DND-41 (cell line): ENCODE measurements at regions not wholly inside any gene's neighbourhood (a gene's known extent, or its start where the extent isn't known, plus 50 kb on each side); places are given as distances from the start of the nearest gene placed in this dataset.

ENCODE experiments used
- EZH2 ChIP-seq: IDR thresholded peaks from 3 replicates; pipeline ENCODE4 v1.6.1; 2012; ENCODE audit warnings: borderline replicate concordance, low read depth, mild to moderate bottlenecking, moderate library complexity, low read length, inconsistent platforms; ENCODE audit not compliant: severe bottlenecking
- TF ChIP-seq, protein P1 (sequence below): IDR thresholded peaks from 2 replicates; pipeline ENCODE4 v1.5.1; 2012; ENCODE audit warnings: borderline replicate concordance, low read length, moderate library complexity, mild to moderate bottlenecking; ENCODE audit not compliant: poor library complexity, severe bottlenecking; ENCODE audit errors: extremely low read depth

DNA sequence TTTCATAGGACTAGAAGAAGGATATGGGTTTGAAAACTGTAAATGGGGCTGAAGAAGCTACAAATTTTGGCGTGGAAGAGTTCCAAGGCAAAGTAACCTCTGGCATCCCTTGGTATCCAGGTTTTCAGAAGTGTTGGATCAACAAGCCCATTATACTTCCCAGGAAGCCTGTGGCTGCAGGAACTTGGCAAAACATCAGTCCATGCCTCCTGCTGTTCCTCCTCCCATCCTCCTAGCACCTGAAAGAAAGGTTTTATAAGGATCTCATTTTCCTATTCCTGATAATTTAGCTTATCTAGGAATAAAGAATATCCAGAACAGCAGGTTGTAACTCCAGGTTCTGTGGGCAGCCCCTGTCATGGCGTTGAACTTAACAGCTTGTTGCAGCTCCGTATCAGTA, 72.5 kb upstream of the LPAR1 start:
- TF ChIP-seq EZH2 = no peak
- TF ChIP-seq, protein P1, sequence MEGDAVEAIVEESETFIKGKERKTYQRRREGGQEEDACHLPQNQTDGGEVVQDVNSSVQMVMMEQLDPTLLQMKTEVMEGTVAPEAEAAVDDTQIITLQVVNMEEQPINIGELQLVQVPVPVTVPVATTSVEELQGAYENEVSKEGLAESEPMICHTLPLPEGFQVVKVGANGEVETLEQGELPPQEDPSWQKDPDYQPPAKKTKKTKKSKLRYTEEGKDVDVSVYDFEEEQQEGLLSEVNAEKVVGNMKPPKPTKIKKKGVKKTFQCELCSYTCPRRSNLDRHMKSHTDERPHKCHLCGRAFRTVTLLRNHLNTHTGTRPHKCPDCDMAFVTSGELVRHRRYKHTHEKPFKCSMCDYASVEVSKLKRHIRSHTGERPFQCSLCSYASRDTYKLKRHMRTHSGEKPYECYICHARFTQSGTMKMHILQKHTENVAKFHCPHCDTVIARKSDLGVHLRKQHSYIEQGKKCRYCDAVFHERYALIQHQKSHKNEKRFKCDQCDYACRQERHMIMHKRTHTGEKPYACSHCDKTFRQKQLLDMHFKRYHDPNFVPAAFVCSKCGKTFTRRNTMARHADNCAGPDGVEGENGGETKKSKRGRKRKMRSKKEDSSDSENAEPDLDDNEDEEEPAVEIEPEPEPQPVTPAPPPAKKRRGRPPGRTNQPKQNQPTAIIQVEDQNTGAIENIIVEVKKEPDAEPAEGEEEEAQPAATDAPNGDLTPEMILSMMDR = no peak
